SK-N-SH (cell line): ENCODE measurements at regions not wholly inside any gene's neighbourhood (a gene's known extent, or its start where the extent isn't known, plus 50 kb on each side); places are given as distances from the start of the nearest gene placed in this dataset.
"Not testable (repeated sequence)": the region's sequence is repeated elsewhere in the genome, so short reads cannot be mapped to it uniquely, and the experiment has no call there.

Experiments used
- EZH2phosphoT487 ChIP-seq: fragments of 200-600 bp; sonication (generic); IDR thresholded peaks from 2 replicates; pipeline ENCODE4 v1.6.1; 2017; ENCODE audit warnings: low read depth, mixed run types, mild to moderate bottlenecking, antibody characterized with exemption, moderate library complexity, borderline replicate concordance
- FOXJ3 ChIP-seq: sonication (generic); formaldehyde crosslinking; IDR thresholded peaks from 2 replicates; pipeline ENCODE4 v1.5.1; 2020; ENCODE audit warnings: mild to moderate bottlenecking, missing genetic modification reagents
- POLR2AphosphoS5 ChIP-seq: IDR thresholded peaks from 2 replicates; pipeline ENCODE4 v1.6.1; 2012; ENCODE audit warnings: low read depth, low read length
- TF ChIP-seq, protein P1 (sequence below): fragments of 200-600 bp; sonication (generic); IDR thresholded peaks from 2 replicates; pipeline ENCODE4 v1.6.1; 2017; ENCODE audit warnings: antibody characterized with exemption, mild to moderate bottlenecking, moderate library complexity

DNA sequence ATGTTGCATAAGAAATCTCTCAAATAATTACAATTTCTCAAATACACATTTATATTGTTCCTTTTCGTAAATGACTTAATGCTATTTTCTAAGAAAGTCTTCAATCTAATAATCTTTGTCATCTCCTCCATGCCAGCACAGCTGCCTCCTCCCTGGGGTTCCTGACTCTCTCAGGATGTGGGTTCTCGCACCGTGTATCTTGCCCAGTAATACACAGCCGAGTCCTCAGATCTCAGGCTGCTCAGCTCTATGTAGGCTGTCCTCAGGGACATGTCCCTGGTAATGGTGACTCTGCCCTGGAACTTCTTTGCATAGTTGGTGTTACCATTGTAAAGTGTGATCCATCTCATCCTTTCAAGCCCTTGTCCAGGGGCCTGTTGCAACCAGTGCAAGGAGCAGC lies 1177.3 kb downstream of the TMEM121 start:
- TF ChIP-seq POLR2AphosphoS5; EZH2phosphoT487; FOXJ3 (CRISPR knock-in tag): not testable (repeated sequence)
- TF ChIP-seq, protein P1, sequence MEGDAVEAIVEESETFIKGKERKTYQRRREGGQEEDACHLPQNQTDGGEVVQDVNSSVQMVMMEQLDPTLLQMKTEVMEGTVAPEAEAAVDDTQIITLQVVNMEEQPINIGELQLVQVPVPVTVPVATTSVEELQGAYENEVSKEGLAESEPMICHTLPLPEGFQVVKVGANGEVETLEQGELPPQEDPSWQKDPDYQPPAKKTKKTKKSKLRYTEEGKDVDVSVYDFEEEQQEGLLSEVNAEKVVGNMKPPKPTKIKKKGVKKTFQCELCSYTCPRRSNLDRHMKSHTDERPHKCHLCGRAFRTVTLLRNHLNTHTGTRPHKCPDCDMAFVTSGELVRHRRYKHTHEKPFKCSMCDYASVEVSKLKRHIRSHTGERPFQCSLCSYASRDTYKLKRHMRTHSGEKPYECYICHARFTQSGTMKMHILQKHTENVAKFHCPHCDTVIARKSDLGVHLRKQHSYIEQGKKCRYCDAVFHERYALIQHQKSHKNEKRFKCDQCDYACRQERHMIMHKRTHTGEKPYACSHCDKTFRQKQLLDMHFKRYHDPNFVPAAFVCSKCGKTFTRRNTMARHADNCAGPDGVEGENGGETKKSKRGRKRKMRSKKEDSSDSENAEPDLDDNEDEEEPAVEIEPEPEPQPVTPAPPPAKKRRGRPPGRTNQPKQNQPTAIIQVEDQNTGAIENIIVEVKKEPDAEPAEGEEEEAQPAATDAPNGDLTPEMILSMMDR, result not testable (repeated sequence)
